ENCODE measurements at regions not wholly inside any gene's neighbourhood (a gene's known extent, or its start where the extent isn't known, plus 50 kb on each side); places are given as distances from the start of the nearest gene placed in this dataset.
"Not testable (repeated sequence)": the region's sequence is repeated elsewhere in the genome, so short reads cannot be mapped to it uniquely, and the experiment has no call there.

GRCh38 chr3:81829937-81830336, 68.5 kb upstream of the GBE1 start:
- no peak for DNase-seq (ENCODE audit: low read depth, low spot score)
- no peak for TF ChIP-seq CTCF (IDR thresholded peaks at IDR 0.05; ENCODE audit: insufficient read depth, low read length, missing control alignments)
- POLR2A ChIA-PET: no interaction called here
- no peak overlapping the region for H3K4me3 ChIP-seq (ENCODE audit: low read depth, low read length)
- CTCF ChIA-PET: no interaction called here

- H3K4me3 ChIP-seq (ENCODE audit: low read depth, low read length); DNase-seq (ENCODE audit: low read depth, low spot score); POLR2A ChIA-PET; CTCF ChIA-PET: not testable (repeated sequence)
These were observed 67.8 kb upstream of the GBE1 start for GRCh38 chr3:81829272-81829671.

- DNase-seq (ENCODE audit: low read depth, low spot score): no peak
- no peak for TF ChIP-seq CTCF (IDR thresholded peaks at IDR 0.05; ENCODE audit: insufficient read depth, low read length, missing control alignments)
- ChIA-PET POLR2A (no interaction called here), CTCF (no interaction called here)
- no peak overlapping the region for H3K4me3 ChIP-seq (ENCODE audit: low read depth, low read length)
These were observed 62.5 kb upstream of the GBE1 start for GRCh38 chr3:81823882-81824395.

- TF ChIP-seq CTCF (IDR thresholded peaks at IDR 0.05; ENCODE audit: insufficient read depth, low read length, missing control alignments): no peak
- POLR2A ChIA-PET: no interaction called here
- no peak overlapping the region for H3K4me3 ChIP-seq (ENCODE audit: low read depth, low read length)
- CTCF ChIA-PET: no interaction called here
- DNase-seq (ENCODE audit: low read depth, low spot score): no peak
These were observed 61.6 kb upstream of the GBE1 start for GRCh38 chr3:81823086-81823485.

- CTCF ChIA-PET: no interaction called here
- DNase-seq (ENCODE audit: low read depth, low spot score): no peak
- H3K4me3 ChIP-seq (ENCODE audit: low read depth, low read length): no peak overlapping the region
- no peak for TF ChIP-seq CTCF (IDR thresholded peaks at IDR 0.05; ENCODE audit: insufficient read depth, low read length, missing control alignments)
- POLR2A ChIA-PET: no interaction called here
These were observed 55.2 kb upstream of the GBE1 start for GRCh38 chr3:81816473-81817250.

- POLR2A ChIA-PET: not testable (repeated sequence)
These were observed 50.7 kb upstream of the GBE1 start for GRCh38 chr3:81812098-81812497.

More at GRCh38 chr3:81812098-81812497, 50.7 kb upstream of the GBE1 start:
- DNase-seq (ENCODE audit: low read depth, low spot score); H3K4me3 ChIP-seq (ENCODE audit: low read depth, low read length); CTCF ChIA-PET: not testable (repeated sequence)
